Right lobe of liver (tissue), 6 donors: ENCODE measurements at regions not wholly inside any gene's neighbourhood (a gene's known extent, or its start where the extent isn't known, plus 50 kb on each side); places are given as distances from the start of the nearest gene placed in this dataset.

Experiments
- ATAC-seq, 4 donors: fragments of 200-7000 bp; cut with Tn5 transposase; one replicate each; pipeline ENCODE4 v1.9.1; 2020; ENCODE audit warnings: mild to moderate bottlenecking in 4 of 4, moderate library complexity in 4 of 4
- DNase-seq, 3 donors: peaks; one replicate each; pipeline ENCODE4 v3.0.0-alpha.2; 2020
- H3K27ac ChIP-seq, 3 donors: fragments of 200-600 bp; one replicate each; pipeline ENCODE4 v1.8.0; 2022
- H3K27me3 ChIP-seq, 2 donors: fragments of 200-600 bp; one replicate each; pipeline ENCODE4 v1.8.0; 2022
- H3K36me3 ChIP-seq, 4 donors: fragments of 200-600 bp; sonication (generic) in 1 of 4; one replicate each; pipeline versions ENCODE4 v1.5.1 to v1.8.0; 2017 to 2022; ENCODE audit warnings: control low read depth in 1 of 4
- H3K4me1 ChIP-seq, 4 donors: fragments of 200-600 bp; sonication (generic) in 1 of 4; one replicate each; pipeline versions ENCODE4 v1.5.1 to v1.8.0; 2017 to 2022; ENCODE audit warnings: control low read depth in 1 of 4
- H3K4me3 ChIP-seq, 3 donors: fragments of 200-600 bp; one replicate each; pipeline ENCODE4 v1.8.0; 2022
- H3K9me3 ChIP-seq, 4 donors: fragments of 200-600 bp; sonication (generic) in 1 of 4; one replicate each; pipeline versions ENCODE4 v1.5.1 to v1.8.0; 2017 to 2022; ENCODE audit warnings: control low read depth in 1 of 4
- POLR2A ChIP-seq: fragments of 450-650 bp; IDR thresholded peaks from one replicate; pipeline ENCODE4 v1.6.1; 2017; ENCODE audit warnings: antibody characterized with exemption, mild to moderate bottlenecking
- WGBS: methylation state at CpG from one replicate; pipeline ENCODE4 v1.1.6; 2018; ENCODE audit warnings: low coverage, low lambda C conversion rate; ENCODE audit not compliant: insufficient coverage; ENCODE audit errors: missing lambda C conversion rate; 5-methylcytosine and 5-hydroxymethylcytosine counted together
- intact Hi-C, 2 donors: fragments of 100-400 bp; cut with DNase I; formaldehyde crosslinking; loops; one replicate each; pipeline versions ENCODE4 v1.11.2 to v1.14.1; 2022
- TF ChIP-seq, protein P1 (sequence below), 4 donors: fragments of 200-600 bp in 3 of 4; fragments of 450-650 bp in 1 of 4; IDR thresholded peaks; one replicate each; pipeline versions ENCODE4 v1.5.1 to v1.8.0; 2016 to 2022; ENCODE audit warnings: antibody characterized with exemption in 4 of 4, mild to moderate bottlenecking in 2 of 4
- donor health status: DM: no; HTN: yes; CAD: no.
- donor health status: DM: no; HTN: no; CAD: no.
- donor health status: DM: no; HTN: no; CAD: no.
- donor health status: DM: no; HTN: yes; CAD: no.
- donor health status: DM: no; HTN: yes; CAD: no.

DNA sequence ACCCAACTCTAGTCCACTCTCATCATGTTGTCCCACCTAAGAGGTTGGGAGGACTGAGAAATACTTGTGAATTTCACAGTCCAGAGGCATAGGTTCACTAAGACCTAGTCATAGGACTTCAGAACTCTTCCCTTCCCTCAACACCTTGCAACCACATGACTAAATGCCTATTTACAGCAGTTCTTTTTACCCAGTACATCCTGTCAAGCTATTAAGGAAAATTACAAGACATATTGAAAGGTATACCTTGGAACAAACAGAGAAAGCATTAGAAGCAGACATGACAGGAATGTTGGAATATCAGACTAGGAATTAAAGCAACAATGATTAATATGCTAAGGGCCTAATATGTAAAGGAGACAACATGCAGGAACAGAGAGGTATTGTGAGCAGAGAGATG lies 563.8 kb upstream of the LRRC4C start:
- H3K4me3 ChIP-seq, result no peak overlapping the region
- ATAC-seq, result no peak
- no peaks in the 10 kb centered on the region for H3K9me3 ChIP-seq
- no peaks in the 10 kb centered on the region for H3K4me1 ChIP-seq
- no peak for TF ChIP-seq POLR2A
- H3K36me3 ChIP-seq, result no peaks in the 10 kb centered on the region
- intact Hi-C loops, result no loop called here
- DNase-seq, result no peak
- H3K27me3 ChIP-seq, result no peaks in the 10 kb centered on the region
- H3K27ac ChIP-seq, result no peak overlapping the region

DNA sequence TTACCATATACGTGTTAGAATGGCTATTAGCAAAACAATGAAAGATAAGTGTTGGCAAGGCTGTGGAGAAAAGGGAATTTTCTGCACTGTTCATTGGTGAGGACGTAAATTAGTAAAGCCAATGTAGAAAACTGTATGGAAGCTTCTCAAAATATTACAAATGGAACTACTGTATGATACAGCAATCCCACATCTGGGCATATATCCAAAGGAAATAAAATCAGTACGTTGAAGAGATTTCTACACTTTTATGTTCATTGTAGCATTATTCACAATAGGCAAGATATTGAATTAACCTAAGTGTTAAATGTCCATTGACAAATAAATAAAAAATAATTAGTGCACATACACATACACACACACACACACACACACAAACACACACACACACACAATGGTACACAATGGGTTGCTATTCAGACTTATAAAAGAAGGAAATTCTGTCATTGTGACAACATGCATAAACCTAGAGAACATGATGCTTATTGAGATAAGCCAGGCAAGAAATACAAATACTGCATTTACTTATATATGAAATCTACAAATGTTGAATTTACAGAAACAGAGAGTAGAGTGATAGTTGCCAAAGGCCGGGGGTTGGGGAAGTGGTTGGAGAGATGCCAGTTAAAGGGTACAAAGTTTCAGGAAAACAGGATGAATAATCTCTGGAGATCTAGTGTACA lies 565.8 kb upstream of the LRRC4C start:
- Histone ChIP-seq H3K4me3 (no peak overlapping the region), H3K27ac (no peak overlapping the region), H3K36me3 (no peaks in the 10 kb centered on the region), H3K27me3 (no peaks in the 10 kb centered on the region), H3K9me3 (no peaks in the 10 kb centered on the region), H3K4me1 (no peaks in the 10 kb centered on the region)
- intact Hi-C loops, result no loop called here
- ATAC-seq (no peak), DNase-seq (no peak)
- no peak for TF ChIP-seq POLR2A
- TF ChIP-seq, protein P1, sequence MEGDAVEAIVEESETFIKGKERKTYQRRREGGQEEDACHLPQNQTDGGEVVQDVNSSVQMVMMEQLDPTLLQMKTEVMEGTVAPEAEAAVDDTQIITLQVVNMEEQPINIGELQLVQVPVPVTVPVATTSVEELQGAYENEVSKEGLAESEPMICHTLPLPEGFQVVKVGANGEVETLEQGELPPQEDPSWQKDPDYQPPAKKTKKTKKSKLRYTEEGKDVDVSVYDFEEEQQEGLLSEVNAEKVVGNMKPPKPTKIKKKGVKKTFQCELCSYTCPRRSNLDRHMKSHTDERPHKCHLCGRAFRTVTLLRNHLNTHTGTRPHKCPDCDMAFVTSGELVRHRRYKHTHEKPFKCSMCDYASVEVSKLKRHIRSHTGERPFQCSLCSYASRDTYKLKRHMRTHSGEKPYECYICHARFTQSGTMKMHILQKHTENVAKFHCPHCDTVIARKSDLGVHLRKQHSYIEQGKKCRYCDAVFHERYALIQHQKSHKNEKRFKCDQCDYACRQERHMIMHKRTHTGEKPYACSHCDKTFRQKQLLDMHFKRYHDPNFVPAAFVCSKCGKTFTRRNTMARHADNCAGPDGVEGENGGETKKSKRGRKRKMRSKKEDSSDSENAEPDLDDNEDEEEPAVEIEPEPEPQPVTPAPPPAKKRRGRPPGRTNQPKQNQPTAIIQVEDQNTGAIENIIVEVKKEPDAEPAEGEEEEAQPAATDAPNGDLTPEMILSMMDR (IDR thresholded peaks at IDR 0.05), result no peak
- 31% methylated on average over 4 of the region's 4 CpGs for WGBS

DNA sequence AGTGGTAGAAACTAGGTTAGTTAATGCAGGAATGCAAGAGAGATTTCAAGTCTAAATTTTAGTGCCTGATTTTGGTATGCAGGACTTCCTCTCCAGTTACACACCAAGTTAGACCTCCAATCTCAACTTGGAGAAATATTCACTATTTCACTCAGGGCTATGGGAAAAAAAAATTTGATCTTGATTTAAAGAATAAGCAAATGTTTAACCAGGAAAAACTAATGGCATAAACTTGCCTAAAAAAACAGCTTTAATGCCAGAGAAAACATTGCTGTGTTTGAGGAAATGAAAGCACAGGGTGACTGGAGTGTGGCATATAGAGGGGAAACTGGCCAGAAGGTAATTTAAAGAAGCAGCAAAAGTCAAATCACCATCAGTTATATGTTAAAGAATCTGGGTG lies 575.4 kb upstream of the LRRC4C start:
- H3K27me3 ChIP-seq, result no peaks in the 10 kb centered on the region
- H3K9me3 ChIP-seq, result no peaks in the 10 kb centered on the region
- no peaks in the 10 kb centered on the region for H3K4me1 ChIP-seq
- H3K36me3 ChIP-seq, result no peaks in the 10 kb centered on the region
- TF ChIP-seq POLR2A, result no peak
- TF ChIP-seq, protein P1 (IDR thresholded peaks at IDR 0.05), result no peak
- H3K27ac ChIP-seq, result no peak overlapping the region
- no peak overlapping the region for H3K4me3 ChIP-seq
- intact Hi-C loops, result no loop called here
- ATAC-seq (no peak), DNase-seq (no peak)

GRCh38 chr11:42036201-42036600 lies 576.7 kb upstream of the LRRC4C start:
- ATAC-seq, result no peak
- no peak for DNase-seq
- intact Hi-C loops, result no loop called here
- Histone ChIP-seq H3K9me3 (no peaks in the 10 kb centered on the region), H3K27ac (no peak overlapping the region), H3K4me3 (no peak overlapping the region), H3K4me1 (no peaks in the 10 kb centered on the region), H3K27me3 (no peaks in the 10 kb centered on the region), H3K36me3 (no peaks in the 10 kb centered on the region)
- TF ChIP-seq, protein P1 (IDR thresholded peaks at IDR 0.05), result no peak
- no peak for TF ChIP-seq POLR2A
- 46% methylated on average over 2 of the region's 2 CpGs for WGBS

DNA sequence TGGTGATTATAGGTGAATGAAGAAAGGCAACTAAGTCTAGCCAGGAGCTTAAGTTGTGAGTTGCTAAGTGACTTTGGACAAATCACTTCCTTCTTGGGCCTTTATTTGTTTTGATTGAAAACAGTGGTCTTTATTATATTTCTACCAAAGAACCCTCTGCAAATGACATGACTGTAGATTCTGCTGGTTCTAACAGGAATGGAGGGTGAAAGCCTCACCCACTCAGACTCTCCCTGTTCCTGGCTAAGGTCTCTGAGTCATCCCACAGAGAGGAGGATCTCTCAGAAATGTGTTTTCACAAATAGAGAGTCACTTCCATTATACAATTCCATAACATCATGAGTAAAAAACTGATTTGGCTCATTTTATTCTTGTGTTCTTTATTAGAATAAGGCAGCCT lies 583.9 kb upstream of the LRRC4C start:
- no peak for ATAC-seq
- TF ChIP-seq, protein P1 (IDR thresholded peaks at IDR 0.05), result no peak
- TF ChIP-seq POLR2A, result no peak
- Histone ChIP-seq H3K9me3 (no peaks in the 10 kb centered on the region), H3K27ac (no peak overlapping the region), H3K27me3 (no peaks in the 10 kb centered on the region), H3K36me3 (no peaks in the 10 kb centered on the region), H3K4me3 (no peak overlapping the region), H3K4me1 (no peaks in the 10 kb centered on the region)
- intact Hi-C loops, result no loop called here
- DNase-seq, result no peak
